ENCODE measurements at regions not wholly inside any gene's neighbourhood (a gene's known extent, or its start where the extent isn't known, plus 50 kb on each side); places are given as distances from the start of the nearest gene placed in this dataset.

DNA sequence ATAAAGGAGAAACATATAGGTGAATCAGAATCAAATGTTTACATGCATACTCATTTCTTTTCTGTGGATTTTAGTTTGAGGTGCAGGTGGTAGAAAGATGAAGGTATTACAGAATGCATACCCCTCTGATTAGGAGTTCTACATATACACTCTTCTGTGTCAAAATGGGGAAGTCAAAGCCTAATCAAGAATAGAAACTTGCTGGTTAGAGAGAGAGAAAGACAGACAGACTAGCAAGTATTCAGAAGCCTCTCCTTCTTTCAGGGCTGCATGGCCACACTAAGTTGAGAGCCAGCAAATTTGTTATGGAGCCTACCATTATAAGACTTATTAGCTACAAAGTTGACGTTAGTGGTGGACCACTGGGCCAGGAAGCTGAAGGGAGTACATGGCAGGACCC, 358.3 kb upstream of the EYS start:
- SMC1A ChIA-PET (ENCODE audit: uncharacterized antibody, unreplicated experiment): no interaction called here
- Histone ChIP-seq H3K79me2 (ENCODE audit: control insufficient read depth, insufficient read depth, low read length) (no peaks in the 10 kb centered on the region), H3K27ac (ENCODE audit: control insufficient read depth, insufficient read depth) (no peak overlapping the region), H3K9ac (ENCODE audit: control insufficient read depth, insufficient read depth, low read length) (no peak overlapping the region), H2AFZ (ENCODE audit: control insufficient read depth, low read depth, low read length) (no peak overlapping the region), H3K36me3 (ENCODE audit: control insufficient read depth in 2 of 2, insufficient read depth in 2 of 2, low read length in 1 of 2) (no peaks in the 10 kb centered on the region), H3K4me2 (ENCODE audit: control insufficient read depth, insufficient read depth) (no peak overlapping the region), H3K9me3 (replicated peaks; ENCODE audit: control insufficient read depth, insufficient read depth, low read length) (no peaks in the 10 kb centered on the region), H3K4me3 (no peak overlapping the region), H3K4me1 (ENCODE audit: control insufficient read depth, insufficient read depth, low read length) (no peaks in the 10 kb centered on the region), H4K20me1 (ENCODE audit: control insufficient read depth, insufficient read depth) (no peaks in the 10 kb centered on the region), H3K27me3 (replicated peaks in 1 of 2; ENCODE audit: control insufficient read depth in 2 of 2, insufficient read depth in 2 of 2, low read length in 1 of 2) (no peaks in the 10 kb centered on the region)
- TF ChIP-seq EP300 (IDR thresholded peaks at IDR 0.05; ENCODE audit: borderline replicate concordance in 1 of 2, control insufficient read depth in 1 of 2, low read depth in 2 of 2, low read length in 2 of 2) (no peak), SPI1 (IDR thresholded peaks at IDR 0.05; ENCODE audit: borderline replicate concordance, insufficient read depth, low read depth, low read length) (peak; percentile 33; the same call in 1 of the 2 replicates), ASH2L (IDR thresholded peaks at IDR 0.05; ENCODE audit: borderline replicate concordance, low read depth) (no peak)
- in situ Hi-C loops (cut with MboI): no loop called here
- BruUV-seq (replicated peaks): no TSS peak
- FAIRE-seq: no peak
- RAD21 ChIA-PET (ENCODE audit: unreplicated experiment): no interaction called here
- no peak for DNase-seq (ENCODE audit: low read depth, low spot score)
- ATAC-seq: peak; percentile 71
- POLR2A ChIA-PET: no interaction called here
- 0% methylated on average over 1 of the region's 1 CpG for WGBS (ENCODE audit: insufficient coverage, insufficient replicate concordance, low lambda C conversion rate, missing lambda C conversion rate)
- intact Hi-C loops (cut with micrococcal nuclease; ENCODE audit: unreplicated experiment): no loop called here
- CTCF ChIA-PET: no interaction called here

DNA sequence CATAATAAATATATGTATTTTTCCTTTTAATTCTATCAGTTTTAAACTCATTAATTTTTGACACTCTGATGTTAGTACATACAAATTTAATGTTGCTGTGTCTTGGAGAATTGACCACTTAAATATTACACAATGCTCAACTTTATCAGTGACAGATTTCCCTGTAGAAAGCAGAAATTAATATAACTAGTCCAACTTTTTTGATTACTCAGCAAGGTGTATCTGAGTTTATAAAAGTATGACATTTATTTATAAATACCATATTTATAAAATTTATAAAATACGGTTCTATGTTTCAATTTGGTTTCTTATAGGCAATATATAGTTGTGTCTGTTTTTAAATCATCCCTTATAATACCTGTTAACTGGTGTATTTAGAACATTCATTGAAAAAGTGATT, 350.0 kb upstream of the EYS start:
- no TSS peak for BruUV-seq (replicated peaks)
- Histone ChIP-seq H3K4me2 (ENCODE audit: control insufficient read depth, insufficient read depth) (no peak overlapping the region), H2AFZ (ENCODE audit: control insufficient read depth, low read depth, low read length) (no peak overlapping the region), H3K4me1 (ENCODE audit: control insufficient read depth, insufficient read depth, low read length) (no peaks in the 10 kb centered on the region), H4K20me1 (ENCODE audit: control insufficient read depth, insufficient read depth) (no peaks in the 10 kb centered on the region), H3K27me3 (replicated peaks in 1 of 2; ENCODE audit: control insufficient read depth in 2 of 2, insufficient read depth in 2 of 2, low read length in 1 of 2) (no peaks in the 10 kb centered on the region), H3K27ac (ENCODE audit: control insufficient read depth, insufficient read depth) (no peak overlapping the region), H3K9me3 (replicated peaks; ENCODE audit: control insufficient read depth, insufficient read depth, low read length) (no peaks in the 10 kb centered on the region), H3K9ac (ENCODE audit: control insufficient read depth, insufficient read depth, low read length) (no peak overlapping the region), H3K79me2 (ENCODE audit: control insufficient read depth, insufficient read depth, low read length) (no peaks in the 10 kb centered on the region), H3K4me3 (no peak overlapping the region), H3K36me3 (ENCODE audit: control insufficient read depth in 2 of 2, insufficient read depth in 2 of 2, low read length in 1 of 2) (no peaks in the 10 kb centered on the region)
- intact Hi-C loops (cut with micrococcal nuclease; ENCODE audit: unreplicated experiment) (no loop called here), in situ Hi-C loops (cut with MboI) (no loop called here)
- ChIA-PET POLR2A (no interaction called here), SMC1A (ENCODE audit: uncharacterized antibody, unreplicated experiment) (no interaction called here), CTCF (no interaction called here), RAD21 (ENCODE audit: unreplicated experiment) (no interaction called here)
- ATAC-seq (no peak), DNase-seq (ENCODE audit: low read depth, low spot score) (no peak), FAIRE-seq (no peak)
- 86% methylated on average over 1 of the region's 1 CpG for WGBS (ENCODE audit: insufficient coverage, insufficient replicate concordance, low lambda C conversion rate, missing lambda C conversion rate)
- TF ChIP-seq BMI1 (IDR thresholded peaks at IDR 0.05; ENCODE audit: borderline replicate concordance) (no peak), ZNF24 (IDR thresholded peaks at IDR 0.05) (no peak), MEF2A (IDR thresholded peaks at IDR 0.05; ENCODE audit: insufficient read depth, low read depth, low read length) (no peak)
- TF ChIP-seq, protein P1, sequence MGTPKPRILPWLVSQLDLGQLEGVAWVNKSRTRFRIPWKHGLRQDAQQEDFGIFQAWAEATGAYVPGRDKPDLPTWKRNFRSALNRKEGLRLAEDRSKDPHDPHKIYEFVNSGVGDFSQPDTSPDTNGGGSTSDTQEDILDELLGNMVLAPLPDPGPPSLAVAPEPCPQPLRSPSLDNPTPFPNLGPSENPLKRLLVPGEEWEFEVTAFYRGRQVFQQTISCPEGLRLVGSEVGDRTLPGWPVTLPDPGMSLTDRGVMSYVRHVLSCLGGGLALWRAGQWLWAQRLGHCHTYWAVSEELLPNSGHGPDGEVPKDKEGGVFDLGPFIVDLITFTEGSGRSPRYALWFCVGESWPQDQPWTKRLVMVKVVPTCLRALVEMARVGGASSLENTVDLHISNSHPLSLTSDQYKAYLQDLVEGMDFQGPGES (IDR thresholded peaks at IDR 0.05): no peak
